MM.1S (cell line): ENCODE measurements at regions not wholly inside any gene's neighbourhood (a gene's known extent, or its start where the extent isn't known, plus 50 kb on each side); places are given as distances from the start of the nearest gene placed in this dataset.

ENCODE experiments used
- EZH2 ChIP-seq: fragments of 300-600 bp; sonication (generic); optimal IDR thresholded peaks from 2 replicates; pipeline ENCODE3; 2017; ENCODE audit warnings: low read depth, mild to moderate bottlenecking, antibody characterized with exemption, low read length, mixed read lengths
- EZH2phosphoT487 ChIP-seq: fragments of 300-600 bp; sonication (generic); IDR thresholded peaks from 2 replicates; pipeline ENCODE4 v1.6.1; 2018; ENCODE audit warnings: antibody characterized with exemption, low read length
- TF ChIP-seq, protein P1 (sequence below): fragments of 300-600 bp; sonication (generic); IDR thresholded peaks from 2 replicates; pipeline ENCODE4 v1.5.1; 2016; ENCODE audit warnings: antibody characterized with exemption, low read length, mixed read lengths

GRCh38 chr9:99391937-99392594 is 170.0 kb downstream of the SEC61B start:
- TF ChIP-seq EZH2, result no peak
- TF ChIP-seq, protein P1, sequence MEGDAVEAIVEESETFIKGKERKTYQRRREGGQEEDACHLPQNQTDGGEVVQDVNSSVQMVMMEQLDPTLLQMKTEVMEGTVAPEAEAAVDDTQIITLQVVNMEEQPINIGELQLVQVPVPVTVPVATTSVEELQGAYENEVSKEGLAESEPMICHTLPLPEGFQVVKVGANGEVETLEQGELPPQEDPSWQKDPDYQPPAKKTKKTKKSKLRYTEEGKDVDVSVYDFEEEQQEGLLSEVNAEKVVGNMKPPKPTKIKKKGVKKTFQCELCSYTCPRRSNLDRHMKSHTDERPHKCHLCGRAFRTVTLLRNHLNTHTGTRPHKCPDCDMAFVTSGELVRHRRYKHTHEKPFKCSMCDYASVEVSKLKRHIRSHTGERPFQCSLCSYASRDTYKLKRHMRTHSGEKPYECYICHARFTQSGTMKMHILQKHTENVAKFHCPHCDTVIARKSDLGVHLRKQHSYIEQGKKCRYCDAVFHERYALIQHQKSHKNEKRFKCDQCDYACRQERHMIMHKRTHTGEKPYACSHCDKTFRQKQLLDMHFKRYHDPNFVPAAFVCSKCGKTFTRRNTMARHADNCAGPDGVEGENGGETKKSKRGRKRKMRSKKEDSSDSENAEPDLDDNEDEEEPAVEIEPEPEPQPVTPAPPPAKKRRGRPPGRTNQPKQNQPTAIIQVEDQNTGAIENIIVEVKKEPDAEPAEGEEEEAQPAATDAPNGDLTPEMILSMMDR, result no peak
- TF ChIP-seq EZH2phosphoT487, result no peak
